ENCODE measurements at regions not wholly inside any gene's neighbourhood (a gene's known extent, or its start where the extent isn't known, plus 50 kb on each side); places are given as distances from the start of the nearest gene placed in this dataset.

DNA sequence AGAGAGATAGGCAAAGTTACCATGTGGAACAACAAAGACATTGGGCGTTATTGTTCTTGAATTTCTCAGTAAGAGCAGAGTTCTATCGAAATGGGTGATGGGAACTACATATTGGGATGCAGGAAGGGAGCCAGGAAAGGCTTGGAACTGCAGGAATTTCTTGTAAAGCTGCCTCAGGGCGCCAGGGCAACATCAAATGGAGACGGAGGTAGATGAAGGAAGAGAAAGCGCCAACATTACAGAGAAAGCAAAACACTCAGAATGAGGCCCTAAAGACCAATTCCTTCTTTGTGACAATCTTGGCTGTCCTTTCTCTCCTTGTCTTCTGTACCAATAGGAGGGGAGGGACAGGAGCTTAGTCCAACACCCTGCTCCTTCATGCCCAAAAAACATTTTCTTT lies 148.4 kb downstream of the RPAP3 start:
- TF ChIP-seq, protein P1, sequence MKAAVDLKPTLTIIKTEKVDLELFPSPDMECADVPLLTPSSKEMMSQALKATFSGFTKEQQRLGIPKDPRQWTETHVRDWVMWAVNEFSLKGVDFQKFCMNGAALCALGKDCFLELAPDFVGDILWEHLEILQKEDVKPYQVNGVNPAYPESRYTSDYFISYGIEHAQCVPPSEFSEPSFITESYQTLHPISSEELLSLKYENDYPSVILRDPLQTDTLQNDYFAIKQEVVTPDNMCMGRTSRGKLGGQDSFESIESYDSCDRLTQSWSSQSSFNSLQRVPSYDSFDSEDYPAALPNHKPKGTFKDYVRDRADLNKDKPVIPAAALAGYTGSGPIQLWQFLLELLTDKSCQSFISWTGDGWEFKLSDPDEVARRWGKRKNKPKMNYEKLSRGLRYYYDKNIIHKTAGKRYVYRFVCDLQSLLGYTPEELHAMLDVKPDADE (IDR thresholded peaks at IDR 0.05) = no peak
- TF ChIP-seq CTCF (conservative IDR thresholded peaks at IDR 0.05; ENCODE audit: low read depth in 2 of 2) = no peak
- TF ChIP-seq POLR2AphosphoS5 (IDR thresholded peaks at IDR 0.05; ENCODE audit: low read depth) = no peak
- TF ChIP-seq ZNF331 (CRISPR knock-in tag; IDR thresholded peaks at IDR 0.05; ENCODE audit: low read depth) = no peak
- TF ChIP-seq, protein P2, sequence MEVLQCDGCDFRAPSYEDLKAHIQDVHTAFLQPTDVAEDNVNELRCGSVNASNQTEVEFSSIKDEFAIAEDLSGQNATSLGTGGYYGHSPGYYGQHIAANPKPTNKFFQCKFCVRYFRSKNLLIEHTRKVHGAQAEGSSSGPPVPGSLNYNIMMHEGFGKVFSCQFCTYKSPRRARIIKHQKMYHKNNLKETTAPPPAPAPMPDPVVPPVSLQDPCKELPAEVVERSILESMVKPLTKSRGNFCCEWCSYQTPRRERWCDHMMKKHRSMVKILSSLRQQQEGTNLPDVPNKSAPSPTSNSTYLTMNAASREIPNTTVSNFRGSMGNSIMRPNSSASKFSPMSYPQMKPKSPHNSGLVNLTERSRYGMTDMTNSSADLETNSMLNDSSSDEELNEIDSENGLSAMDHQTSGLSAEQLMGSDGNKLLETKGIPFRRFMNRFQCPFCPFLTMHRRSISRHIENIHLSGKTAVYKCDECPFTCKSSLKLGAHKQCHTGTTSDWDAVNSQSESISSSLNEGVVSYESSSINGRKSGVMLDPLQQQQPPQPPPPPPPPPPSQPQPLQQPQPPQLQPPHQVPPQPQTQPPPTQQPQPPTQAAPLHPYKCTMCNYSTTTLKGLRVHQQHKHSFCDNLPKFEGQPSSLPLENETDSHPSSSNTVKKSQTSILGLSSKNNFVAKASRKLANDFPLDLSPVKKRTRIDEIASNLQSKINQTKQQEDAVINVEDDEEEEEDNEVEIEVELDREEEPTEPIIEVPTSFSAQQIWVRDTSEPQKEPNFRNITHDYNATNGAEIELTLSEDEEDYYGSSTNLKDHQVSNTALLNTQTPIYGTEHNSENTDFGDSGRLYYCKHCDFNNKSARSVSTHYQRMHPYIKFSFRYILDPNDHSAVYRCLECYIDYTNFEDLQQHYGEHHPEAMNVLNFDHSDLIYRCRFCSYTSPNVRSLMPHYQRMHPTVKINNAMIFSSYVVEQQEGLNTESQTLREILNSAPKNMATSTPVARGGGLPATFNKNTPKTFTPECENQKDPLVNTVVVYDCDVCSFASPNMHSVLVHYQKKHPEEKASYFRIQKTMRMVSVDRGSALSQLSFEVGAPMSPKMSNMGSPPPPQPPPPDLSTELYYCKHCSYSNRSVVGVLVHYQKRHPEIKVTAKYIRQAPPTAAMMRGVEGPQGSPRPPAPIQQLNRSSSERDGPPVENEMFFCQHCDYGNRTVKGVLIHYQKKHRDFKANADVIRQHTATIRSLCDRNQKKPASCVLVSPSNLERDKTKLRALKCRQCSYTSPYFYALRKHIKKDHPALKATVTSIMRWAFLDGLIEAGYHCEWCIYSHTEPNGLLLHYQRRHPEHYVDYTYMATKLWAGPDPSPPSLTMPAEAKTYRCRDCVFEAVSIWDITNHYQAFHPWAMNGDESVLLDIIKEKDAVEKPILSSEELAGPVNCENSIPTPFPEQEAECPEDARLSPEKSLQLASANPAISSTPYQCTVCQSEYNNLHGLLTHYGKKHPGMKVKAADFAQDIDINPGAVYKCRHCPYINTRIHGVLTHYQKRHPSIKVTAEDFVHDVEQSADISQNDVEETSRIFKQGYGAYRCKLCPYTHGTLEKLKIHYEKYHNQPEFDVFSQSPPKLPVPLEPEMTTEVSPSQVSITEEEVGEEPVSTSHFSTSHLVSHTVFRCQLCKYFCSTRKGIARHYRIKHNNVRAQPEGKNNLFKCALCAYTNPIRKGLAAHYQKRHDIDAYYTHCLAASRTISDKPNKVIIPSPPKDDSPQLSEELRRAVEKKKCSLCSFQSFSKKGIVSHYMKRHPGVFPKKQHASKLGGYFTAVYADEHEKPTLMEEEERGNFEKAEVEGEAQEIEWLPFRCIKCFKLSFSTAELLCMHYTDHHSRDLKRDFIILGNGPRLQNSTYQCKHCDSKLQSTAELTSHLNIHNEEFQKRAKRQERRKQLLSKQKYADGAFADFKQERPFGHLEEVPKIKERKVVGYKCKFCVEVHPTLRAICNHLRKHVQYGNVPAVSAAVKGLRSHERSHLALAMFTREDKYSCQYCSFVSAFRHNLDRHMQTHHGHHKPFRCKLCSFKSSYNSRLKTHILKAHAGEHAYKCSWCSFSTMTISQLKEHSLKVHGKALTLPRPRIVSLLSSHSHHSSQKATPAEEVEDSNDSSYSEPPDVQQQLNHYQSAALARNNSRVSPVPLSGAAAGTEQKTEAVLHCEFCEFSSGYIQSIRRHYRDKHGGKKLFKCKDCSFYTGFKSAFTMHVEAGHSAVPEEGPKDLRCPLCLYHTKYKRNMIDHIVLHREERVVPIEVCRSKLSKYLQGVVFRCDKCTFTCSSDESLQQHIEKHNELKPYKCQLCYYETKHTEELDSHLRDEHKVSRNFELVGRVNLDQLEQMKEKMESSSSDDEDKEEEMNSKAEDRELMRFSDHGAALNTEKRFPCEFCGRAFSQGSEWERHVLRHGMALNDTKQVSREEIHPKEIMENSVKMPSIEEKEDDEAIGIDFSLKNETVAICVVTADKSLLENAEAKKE (CRISPR knock-in tag; IDR thresholded peaks at IDR 0.05) = no peak
- no peak for TF ChIP-seq EZH2 (IDR thresholded peaks at IDR 0.05; ENCODE audit: low read depth, unreplicated experiment)
- TF ChIP-seq ZNF114 (CRISPR knock-in tag; IDR thresholded peaks at IDR 0.05) = no peak
- no peak for TF ChIP-seq CREB1 (CRISPR knock-in tag; IDR thresholded peaks at IDR 0.05; ENCODE audit: low read depth)
- TF ChIP-seq STAT1 (IDR thresholded peaks at IDR 0.05; ENCODE audit: unreplicated experiment) = no peak

All from GM23338 (cell line).